LNCAP (cell line): ENCODE measurements at regions not wholly inside any gene's neighbourhood (a gene's known extent, or its start where the extent isn't known, plus 50 kb on each side); places are given as distances from the start of the nearest gene placed in this dataset.

Experiments
- CTCF ChIP-seq: fragments of 450-650 bp; IDR thresholded peaks from 2 replicates; pipeline ENCODE4 v1.5.1; 2017; ENCODE audit warnings: mild to moderate bottlenecking

DNA sequence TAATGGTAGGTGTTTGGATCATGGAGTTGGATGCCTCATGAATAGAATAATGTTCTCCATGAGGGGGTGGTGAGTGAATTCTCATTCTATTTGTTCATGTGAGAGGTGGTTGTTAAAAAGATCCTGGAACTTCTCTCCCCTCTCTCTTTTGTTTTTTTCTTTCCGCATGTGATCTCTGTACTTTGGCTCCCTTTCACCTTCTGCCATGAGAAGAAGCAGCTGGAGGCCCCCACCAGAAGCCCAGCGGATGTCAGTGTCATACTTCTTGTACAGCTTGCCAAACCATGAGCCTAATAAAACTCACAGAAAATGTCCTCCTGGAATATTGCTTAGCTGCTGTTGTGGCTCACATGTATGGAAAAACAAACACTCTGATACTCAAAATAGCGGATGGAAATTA, 1212.3 kb upstream of the NCAM2 start:
- no peak for TF ChIP-seq CTCF

- no peak for TF ChIP-seq CTCF
These were observed 1206.2 kb upstream of the NCAM2 start for GRCh38 chr21:19792004-19792403.

DNA sequence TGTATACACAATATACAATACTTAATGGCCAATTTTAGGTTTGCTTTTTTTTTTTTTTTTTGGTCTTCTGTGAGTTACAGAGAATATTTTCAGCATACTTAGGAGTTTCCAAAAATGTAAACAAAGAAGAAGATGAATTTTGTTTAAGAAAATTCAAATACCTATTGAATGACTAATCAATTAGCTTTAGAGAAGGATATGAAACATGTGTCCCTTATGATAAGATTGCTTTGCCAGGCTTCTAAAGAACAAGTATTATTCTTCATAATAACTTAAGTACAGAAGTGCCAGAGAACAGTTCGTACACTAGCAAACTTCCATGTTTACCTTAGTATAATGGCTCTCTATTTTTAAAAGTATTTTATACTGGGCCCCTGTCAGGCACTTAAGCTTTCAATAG, 1191.0 kb upstream of the NCAM2 start:
- no peak for TF ChIP-seq CTCF

- no peak for TF ChIP-seq CTCF
These were observed 1187.4 kb upstream of the NCAM2 start for GRCh38 chr21:19810779-19811178.

- no peak for TF ChIP-seq CTCF
These were observed 1167.8 kb upstream of the NCAM2 start for GRCh38 chr21:19830446-19830845.

- no peak for TF ChIP-seq CTCF
These were observed 1165.7 kb upstream of the NCAM2 start for GRCh38 chr21:19832551-19832950.

DNA sequence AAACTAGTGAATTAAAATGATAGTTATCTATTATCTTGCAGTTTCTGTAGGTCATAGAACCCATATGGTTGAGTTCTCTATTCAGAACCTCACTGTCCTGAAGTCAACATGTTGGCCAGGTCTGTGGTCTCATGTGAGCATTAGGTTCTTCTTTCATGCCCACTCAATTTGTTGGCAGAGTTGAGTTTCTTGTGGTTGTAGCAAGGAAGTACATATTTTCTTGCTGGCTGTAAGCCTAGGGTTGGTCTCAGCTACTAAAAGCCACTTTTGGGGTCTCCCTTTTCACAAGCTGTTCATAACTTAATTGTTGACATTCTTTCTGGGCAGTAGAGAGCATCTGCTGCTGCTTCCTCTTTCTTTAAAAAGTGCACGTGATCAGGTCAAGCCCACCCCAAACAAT, 1165.1 kb upstream of the NCAM2 start:
- TF ChIP-seq CTCF = no peak

DNA sequence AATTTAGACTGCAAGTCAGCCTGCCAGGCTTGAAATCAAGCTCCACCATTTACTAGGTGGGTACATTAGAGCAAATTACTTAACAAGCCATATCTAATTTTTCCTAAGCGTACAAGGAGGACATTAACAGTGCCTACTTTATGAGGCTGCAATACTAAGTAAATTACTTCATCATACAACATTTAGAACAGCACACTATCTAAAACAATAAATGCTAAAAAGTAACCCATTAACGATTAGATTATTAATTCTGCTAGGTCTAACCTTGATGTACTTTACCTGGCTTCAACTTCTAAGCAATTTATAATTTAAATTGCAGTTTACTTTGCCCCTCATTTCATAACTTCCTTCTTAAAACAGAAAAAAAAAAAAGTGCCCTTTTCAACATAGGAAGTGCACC, 1155.6 kb upstream of the NCAM2 start:
- no peak for TF ChIP-seq CTCF
